ENCODE measurements at regions not wholly inside any gene's neighbourhood (a gene's known extent, or its start where the extent isn't known, plus 50 kb on each side); places are given as distances from the start of the nearest gene placed in this dataset.

DNA sequence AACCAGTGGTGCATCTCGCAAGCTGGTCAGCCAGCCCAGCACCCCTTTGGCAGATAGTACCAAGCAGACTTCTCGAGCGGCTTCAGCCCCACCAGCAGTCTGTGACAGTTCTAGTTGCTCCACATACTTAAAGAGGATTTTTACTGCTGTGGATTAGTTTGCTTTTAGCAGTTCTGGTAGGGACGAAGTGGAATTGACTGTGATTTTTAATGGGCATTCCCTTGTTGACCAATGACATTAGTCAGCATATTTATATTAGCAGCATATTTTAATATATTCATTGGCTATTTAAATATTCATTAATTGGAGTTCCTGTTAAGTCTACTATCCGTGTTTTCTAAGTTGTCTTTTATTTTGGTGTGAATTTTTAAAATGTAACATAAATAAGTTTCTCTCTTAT, 500.9 kb upstream of the FAT1 start:
- dilution Hi-C loops (cut with MboI; ENCODE audit: extremely low pct_ligation_motif_present, low sequenced_read_pairs), result no loop called here
- Histone ChIP-seq H3K9me3 (ENCODE audit: control insufficient read depth, low read depth, low read length) (no peaks in the 10 kb centered on the region), H3K27ac (ENCODE audit: control insufficient read depth, insufficient read depth, low read length) (no peak overlapping the region), H3K9ac (ENCODE audit: control insufficient read depth, extremely low read depth, insufficient read depth, low read length) (no peak overlapping the region), H3K4me2 (ENCODE audit: control insufficient read depth, extremely low read depth, insufficient read depth, low read depth, low read length) (no peak overlapping the region), H3K4me3 (ENCODE audit: control insufficient read depth in 2 of 3, extremely low read depth in 1 of 3, insufficient read depth in 2 of 3, low read depth in 1 of 3, low read length in 3 of 3) (no peak overlapping the region), H2AFZ (ENCODE audit: control insufficient read depth, low read length) (no peak overlapping the region), H3K9me1 (ENCODE audit: control insufficient read depth, extremely low read depth, insufficient read depth, low read length) (no peaks in the 10 kb centered on the region), H3K27me3 (ENCODE audit: control insufficient read depth, extremely low read depth, insufficient read depth, low read length) (no peaks in the 10 kb centered on the region), H3K4me1 (ENCODE audit: control insufficient read depth, extremely low read depth, insufficient read depth, low read length) (peaks cover 15% of the 10 kb centered on the region), H4K20me1 (ENCODE audit: control insufficient read depth, extremely low read depth, insufficient read depth, low read length) (no peaks in the 10 kb centered on the region), H3K79me2 (ENCODE audit: control insufficient read depth, insufficient read depth, low read length) (no peaks in the 10 kb centered on the region), H3K36me3 (ENCODE audit: control insufficient read depth in 2 of 2, extremely low read depth in 1 of 2, insufficient read depth in 2 of 2, low read length in 2 of 2) (no peaks in the 10 kb centered on the region)
- FAIRE-seq, result no peak
- no peak for TF ChIP-seq EZH2 (IDR thresholded peaks at IDR 0.05; ENCODE audit: low read length)
- TF ChIP-seq, protein P1, sequence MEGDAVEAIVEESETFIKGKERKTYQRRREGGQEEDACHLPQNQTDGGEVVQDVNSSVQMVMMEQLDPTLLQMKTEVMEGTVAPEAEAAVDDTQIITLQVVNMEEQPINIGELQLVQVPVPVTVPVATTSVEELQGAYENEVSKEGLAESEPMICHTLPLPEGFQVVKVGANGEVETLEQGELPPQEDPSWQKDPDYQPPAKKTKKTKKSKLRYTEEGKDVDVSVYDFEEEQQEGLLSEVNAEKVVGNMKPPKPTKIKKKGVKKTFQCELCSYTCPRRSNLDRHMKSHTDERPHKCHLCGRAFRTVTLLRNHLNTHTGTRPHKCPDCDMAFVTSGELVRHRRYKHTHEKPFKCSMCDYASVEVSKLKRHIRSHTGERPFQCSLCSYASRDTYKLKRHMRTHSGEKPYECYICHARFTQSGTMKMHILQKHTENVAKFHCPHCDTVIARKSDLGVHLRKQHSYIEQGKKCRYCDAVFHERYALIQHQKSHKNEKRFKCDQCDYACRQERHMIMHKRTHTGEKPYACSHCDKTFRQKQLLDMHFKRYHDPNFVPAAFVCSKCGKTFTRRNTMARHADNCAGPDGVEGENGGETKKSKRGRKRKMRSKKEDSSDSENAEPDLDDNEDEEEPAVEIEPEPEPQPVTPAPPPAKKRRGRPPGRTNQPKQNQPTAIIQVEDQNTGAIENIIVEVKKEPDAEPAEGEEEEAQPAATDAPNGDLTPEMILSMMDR (optimal IDR thresholded peaks at IDR 0.05 in 1 of 3, IDR thresholded peaks at IDR 0.05 in 1 of 3, conservative IDR thresholded peaks at IDR 0.05 in 1 of 3; ENCODE audit: extremely low read depth in 1 of 3, insufficient read depth in 2 of 3, low read length in 3 of 3), result no peak
- no peak for DNase-seq (ENCODE audit: low read depth, low spot score)

DNA sequence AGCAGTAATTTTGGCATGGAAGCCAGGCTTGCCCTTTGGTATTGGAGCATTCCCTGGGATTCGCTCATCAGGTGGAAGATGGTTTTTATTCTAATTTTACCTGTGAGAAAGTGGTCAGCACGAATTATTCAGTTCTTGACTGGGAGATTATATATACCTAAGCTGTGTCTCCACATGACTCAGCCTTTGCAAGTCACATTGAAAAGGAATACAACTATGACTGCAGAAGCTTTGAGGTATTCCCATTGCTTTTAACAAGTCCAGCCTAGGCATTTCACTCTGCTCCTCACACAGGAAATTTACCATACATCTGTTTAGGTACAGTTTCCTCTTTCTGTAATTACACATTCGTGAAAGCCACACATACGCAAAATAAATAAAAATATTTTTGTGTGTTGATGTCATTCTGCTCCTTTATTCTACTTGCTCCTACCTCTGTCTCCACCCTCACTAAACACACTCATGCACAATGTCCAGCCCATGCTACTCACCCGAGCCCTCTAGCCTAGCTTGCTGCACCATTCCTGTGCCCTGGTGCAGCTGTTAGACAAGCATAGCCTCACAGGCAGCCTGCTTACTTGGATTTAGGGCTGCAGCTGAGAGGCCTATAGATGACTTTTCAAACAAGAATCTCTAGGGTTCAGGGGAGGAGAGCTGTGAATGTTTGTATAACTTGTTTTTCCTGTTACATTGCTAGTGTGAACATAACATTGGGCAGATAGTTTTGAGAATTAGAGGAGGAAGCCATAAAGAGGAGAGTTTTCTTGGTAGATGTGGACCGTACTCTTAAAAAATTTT, 504.4 kb upstream of the FAT1 start:
- Histone ChIP-seq H3K79me2 (ENCODE audit: control insufficient read depth, insufficient read depth, low read length) (no peaks in the 10 kb centered on the region), H3K36me3 (ENCODE audit: control insufficient read depth in 2 of 2, extremely low read depth in 1 of 2, insufficient read depth in 2 of 2, low read length in 2 of 2) (no peaks in the 10 kb centered on the region), H3K9ac (ENCODE audit: control insufficient read depth, extremely low read depth, insufficient read depth, low read length) (no peak overlapping the region), H3K4me2 (ENCODE audit: control insufficient read depth, extremely low read depth, insufficient read depth, low read depth, low read length) (peak overlapping the region; percentile 48), H3K4me1 (ENCODE audit: control insufficient read depth, extremely low read depth, insufficient read depth, low read length) (peaks cover 15% of the 10 kb centered on the region), H4K20me1 (ENCODE audit: control insufficient read depth, extremely low read depth, insufficient read depth, low read length) (no peaks in the 10 kb centered on the region), H3K9me3 (ENCODE audit: control insufficient read depth, low read depth, low read length) (no peaks in the 10 kb centered on the region), H2AFZ (ENCODE audit: control insufficient read depth, low read length) (peak overlapping the region; percentile 72), H3K4me3 (ENCODE audit: control insufficient read depth in 2 of 3, extremely low read depth in 1 of 3, insufficient read depth in 2 of 3, low read depth in 1 of 3, low read length in 3 of 3) (no peak overlapping the region), H3K27me3 (ENCODE audit: control insufficient read depth, extremely low read depth, insufficient read depth, low read length) (no peaks in the 10 kb centered on the region), H3K9me1 (ENCODE audit: control insufficient read depth, extremely low read depth, insufficient read depth, low read length) (no peaks in the 10 kb centered on the region), H3K27ac (ENCODE audit: control insufficient read depth, insufficient read depth, low read length) (no peak overlapping the region)
- no peak for TF ChIP-seq EZH2 (IDR thresholded peaks at IDR 0.05; ENCODE audit: low read length)
- TF ChIP-seq, protein P1 (optimal IDR thresholded peaks at IDR 0.05 in 1 of 3, IDR thresholded peaks at IDR 0.05 in 1 of 3, conservative IDR thresholded peaks at IDR 0.05 in 1 of 3; ENCODE audit: extremely low read depth in 1 of 3, insufficient read depth in 2 of 3, low read length in 3 of 3), result no peak
- DNase-seq (ENCODE audit: low read depth, low spot score) (no peak), FAIRE-seq (peak; percentile 77)
- dilution Hi-C loops (cut with MboI; ENCODE audit: extremely low pct_ligation_motif_present, low sequenced_read_pairs), result no loop called here
